Kasumi-1 (cell line): ENCODE measurements at regions not wholly inside any gene's neighbourhood (a gene's known extent, or its start where the extent isn't known, plus 50 kb on each side); places are given as distances from the start of the nearest gene placed in this dataset.

Experiments used
- DNase-seq, 2 experiments: peaks; one replicate each; lab custom pipeline; 2025; lab: John Stamatoyannopoulos, UW

- no peak for DNase-seq
Observed at GRCh38 chr16:86913886-86914285, 335.5 kb downstream of the FOXL1 start.

DNA sequence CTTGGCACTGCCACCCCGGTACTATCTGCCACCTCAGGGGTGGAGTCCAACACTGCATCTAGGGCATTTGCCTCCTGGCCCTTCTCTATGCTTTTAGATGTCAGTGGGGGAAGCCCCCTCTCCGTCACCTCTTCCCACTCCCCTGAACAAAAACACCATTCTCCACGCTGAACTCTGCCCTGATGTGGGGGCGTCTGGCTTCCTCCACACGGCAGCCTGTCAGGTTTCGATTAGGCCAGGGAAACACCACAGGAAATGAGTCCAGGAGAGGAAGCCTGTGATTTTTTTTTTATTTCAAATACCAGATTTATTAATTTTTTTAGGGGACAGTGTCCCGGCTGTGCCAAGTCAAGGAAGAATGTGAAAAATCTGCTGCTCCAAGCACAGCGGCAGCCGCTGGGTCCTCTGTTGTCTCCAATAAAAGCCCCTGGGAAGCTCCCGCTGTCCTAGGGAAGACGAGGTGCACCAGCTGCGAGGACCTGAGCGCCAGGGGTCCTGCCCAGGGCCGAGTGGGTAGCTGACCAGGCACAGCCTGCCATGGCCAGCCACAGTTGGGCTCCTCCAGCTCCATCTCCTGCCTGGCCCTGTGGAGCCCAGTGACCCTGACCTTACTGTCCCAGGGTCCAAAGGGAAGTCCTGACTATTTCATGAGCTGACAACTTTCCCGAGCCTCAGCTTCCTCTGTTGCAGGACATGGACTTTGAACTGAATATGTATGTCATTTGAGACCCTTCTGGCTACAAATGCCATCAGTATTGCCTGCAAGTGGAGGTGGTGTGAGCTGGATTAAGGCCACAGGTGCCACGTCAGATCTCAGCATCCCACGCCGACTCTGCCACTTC lies 336.7 kb downstream of the FOXL1 start:
- no peak for DNase-seq

- DNase-seq = no peak
Observed at GRCh38 chr16:86917471-86918365, 339.4 kb downstream of the FOXL1 start.

DNA sequence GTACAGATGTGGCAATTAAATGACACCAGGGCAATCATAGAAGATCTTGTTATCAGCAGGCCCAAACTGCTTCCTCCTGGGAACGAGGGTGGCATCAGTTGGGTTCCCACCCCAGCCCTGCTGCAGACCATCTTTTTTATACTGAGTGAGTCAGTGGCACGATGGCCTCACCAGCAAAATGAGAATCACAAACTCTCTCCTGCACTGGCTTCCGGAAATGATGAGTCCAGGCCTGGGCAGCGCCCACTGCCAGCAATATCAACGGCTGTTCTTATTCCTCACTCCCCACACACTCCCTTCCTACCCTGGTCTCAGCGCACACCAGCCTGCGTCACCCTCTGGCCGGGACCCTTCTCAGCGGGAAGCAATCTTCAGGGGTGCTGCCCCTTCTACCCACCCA lies 340.3 kb downstream of the FOXL1 start:
- no peak for DNase-seq

DNA sequence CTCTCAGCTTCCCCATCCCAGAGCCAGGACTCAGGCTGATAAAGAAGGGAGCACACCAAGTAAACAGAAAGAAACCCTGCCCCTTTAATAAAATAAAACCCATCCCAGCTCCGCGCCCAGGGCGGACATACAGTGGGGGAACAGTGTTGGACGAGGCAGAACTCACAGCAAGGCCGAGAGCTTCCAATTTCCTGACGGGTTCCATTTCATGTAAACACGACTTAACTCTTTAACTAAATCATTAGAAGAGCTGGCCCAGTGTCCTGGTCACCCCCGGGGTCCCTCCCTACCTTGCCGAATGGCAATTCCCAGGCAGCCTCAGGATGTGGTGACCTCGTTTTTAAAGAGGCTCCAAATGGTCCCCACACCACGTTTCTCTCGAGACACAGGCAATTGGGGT lies 340.7 kb downstream of the FOXL1 start:
- no peak for DNase-seq

DNA sequence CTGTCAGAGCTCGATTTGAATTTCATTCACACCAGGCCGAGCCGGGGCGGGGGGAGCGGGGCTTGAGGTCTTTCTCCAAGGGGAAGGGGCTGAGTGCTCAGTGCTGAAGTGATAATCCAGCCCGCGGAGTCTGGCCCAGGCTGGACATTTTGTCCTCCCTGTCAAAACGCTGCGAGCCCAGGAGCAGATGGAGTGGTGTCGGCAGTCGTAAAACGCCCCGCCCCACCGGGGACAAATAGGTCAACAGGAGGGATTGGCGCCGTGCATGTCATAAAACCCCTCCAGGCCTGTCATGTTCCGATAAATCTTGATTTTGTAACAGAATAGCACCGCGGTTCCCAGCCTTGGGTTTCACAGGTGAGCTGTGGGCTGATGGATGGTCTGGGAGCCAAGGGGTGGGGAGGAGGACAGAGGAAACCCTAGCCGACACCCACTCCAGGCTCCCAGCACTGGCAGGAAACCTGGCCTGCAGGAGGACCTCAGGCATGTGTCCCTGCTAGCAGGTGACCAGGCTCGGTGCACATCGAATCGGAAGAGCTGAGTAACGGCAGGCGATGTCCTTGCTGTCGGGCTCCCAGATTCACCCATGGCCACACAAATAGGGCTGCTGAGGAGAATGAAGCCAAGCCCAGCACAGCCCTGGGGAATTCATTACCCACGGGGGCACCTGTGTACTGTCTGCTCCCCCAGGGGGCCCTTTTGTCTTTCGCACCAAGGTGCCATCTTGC lies 341.4 kb downstream of the FOXL1 start:
- no peak for DNase-seq

DNA sequence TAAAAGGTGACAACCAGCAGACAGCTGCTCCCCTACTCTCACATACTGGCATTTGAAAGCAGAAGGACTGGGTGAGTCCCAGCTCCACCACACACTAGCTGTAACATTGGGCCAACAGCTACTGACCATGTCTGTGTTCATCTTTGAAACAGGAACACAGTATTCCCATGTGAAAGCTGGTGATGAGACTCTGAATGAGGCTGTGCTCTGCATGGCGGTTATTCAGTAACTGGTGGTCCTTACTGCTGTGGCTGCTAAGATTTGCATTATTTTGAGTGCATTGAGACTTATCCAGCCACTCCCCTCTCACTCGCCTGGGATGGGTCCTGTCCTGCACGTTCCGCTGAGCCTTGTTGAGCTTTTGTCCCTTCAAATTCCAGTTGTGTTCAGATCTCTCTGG lies 342.9 kb downstream of the FOXL1 start:
- no peak for DNase-seq

GRCh38 chr16:86922311-86922710 lies 344.0 kb downstream of the FOXL1 start:
- DNase-seq = no peak

DNA sequence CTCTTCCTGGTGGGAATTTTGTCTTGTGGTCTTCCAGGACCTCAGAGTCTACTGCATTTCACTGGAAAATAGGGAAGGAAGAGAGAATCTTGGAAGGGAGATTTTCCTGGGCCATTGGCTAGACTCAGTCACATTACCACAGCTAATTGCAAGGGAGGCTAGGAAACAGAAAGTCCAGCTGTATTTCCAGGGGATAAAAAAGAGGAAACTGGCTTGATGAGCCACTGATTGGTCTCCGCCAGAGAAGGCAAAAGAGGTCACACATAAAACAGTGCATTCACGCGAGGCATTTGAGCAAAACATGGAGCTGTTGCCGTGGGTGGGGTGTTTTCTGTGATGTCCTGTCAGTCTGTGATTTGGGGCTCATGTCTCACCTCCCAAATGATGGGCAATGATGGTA lies 345.3 kb downstream of the FOXL1 start:
- DNase-seq = no peak

DNA sequence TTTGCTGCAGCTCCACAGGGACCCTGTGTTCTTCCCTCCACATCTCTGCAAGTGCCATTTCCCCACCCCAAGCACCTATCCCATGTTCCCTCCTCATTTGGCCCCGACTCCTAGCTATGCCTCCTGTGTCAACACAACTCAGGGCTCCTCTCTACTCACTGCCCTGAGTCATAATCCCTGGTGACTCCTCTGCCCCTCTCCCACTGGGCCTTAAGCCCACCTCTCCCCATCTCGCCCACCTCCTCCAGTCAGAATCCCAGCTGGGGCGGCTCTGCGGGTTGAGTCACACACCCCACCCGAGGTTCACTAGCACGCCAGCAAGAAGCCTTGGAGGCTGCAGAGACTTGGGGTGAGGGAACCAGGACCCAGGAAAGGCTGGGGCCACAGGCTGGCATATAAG lies 346.2 kb downstream of the FOXL1 start:
- DNase-seq = no peak

- no peak for DNase-seq
Observed at GRCh38 chr16:86925067-86925791, 346.9 kb downstream of the FOXL1 start.

DNA sequence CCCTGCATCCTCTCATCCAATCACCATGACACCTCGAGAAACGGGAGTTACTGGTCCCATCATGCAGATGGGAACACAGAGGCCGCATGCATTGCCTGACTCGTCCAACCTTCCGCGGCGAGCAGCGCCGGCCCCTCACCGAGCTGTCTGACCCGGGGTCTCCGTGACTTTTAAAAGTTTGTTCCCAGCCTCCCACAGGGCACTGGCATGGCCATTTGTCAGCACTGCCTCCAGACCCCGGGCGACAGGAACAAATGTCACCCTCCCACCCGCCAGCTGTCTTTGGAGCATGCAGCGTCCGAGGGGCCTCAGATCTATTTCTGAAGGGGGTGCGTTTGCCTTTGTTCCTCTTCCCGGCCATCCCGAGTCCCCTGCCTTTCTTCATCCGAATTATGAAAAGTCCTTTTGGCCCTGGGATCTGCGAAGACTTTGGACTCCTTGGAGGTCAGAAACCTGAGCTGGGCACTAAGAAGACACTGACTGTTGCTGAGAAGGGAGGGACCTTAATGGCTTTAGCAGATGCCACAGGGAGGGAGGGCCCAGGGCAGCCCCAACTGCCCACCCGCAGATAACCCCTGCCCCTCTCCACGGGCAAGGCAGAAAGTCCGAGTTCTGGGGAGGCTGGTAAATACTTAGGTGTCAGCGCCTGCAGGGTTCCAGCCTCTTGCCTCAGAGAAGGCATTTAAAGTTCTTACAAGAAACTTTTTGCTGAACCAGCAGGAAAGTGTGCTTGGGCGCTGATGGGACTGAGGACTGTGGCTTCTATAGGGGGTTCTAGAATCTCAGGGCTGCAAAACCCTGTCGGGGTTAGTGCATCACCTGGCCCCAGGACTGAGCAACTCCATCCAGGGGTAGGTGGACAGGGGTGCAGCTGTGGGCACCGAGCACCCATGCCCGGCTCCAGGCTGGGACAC lies 348.1 kb downstream of the FOXL1 start:
- no peak for DNase-seq

DNA sequence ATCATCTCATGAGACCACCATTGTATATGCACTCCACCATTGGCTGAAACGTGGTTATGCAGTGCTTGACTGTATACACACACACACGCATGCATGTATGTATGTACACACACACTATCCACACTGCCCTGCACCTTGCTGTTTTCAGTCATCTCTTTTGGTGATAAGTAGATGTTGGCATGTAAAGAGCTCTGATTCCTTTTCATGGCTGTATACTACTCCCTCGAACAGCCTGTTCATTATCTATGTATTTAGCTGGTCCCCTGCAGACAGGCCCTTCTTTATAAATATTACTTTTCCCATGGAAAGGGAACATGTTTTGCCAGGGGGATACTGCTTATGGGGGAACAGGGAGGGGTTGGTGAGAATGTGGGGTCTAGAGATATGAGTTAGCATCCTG lies 349.4 kb downstream of the FOXL1 start:
- no peak for DNase-seq

DNA sequence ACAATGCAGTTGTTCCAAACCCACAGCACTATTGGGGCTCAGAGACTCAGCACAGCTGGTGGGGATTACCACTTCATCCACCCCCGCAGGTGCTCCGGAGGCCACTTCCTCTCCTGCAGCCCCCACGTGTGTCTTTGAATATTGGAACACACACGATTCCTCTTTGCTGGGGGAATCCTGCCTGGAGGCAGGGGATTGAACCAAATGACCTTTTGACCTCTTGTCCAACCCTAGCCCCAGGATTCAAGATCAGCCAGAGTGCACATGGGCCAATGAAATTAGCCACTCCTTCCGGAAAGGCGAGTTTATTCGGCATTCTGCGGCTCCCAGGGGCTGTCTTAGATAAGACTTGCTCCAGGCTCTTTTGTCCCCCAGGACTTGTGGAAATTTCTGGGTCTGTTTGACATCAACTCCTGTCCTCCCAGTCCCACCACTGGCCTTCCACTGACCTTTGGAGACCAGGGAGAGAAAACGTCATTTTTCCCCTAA lies 350.2 kb downstream of the FOXL1 start:
- DNase-seq = no peak

- no peak for DNase-seq
Observed at GRCh38 chr16:86929057-86929871, 350.9 kb downstream of the FOXL1 start.

DNA sequence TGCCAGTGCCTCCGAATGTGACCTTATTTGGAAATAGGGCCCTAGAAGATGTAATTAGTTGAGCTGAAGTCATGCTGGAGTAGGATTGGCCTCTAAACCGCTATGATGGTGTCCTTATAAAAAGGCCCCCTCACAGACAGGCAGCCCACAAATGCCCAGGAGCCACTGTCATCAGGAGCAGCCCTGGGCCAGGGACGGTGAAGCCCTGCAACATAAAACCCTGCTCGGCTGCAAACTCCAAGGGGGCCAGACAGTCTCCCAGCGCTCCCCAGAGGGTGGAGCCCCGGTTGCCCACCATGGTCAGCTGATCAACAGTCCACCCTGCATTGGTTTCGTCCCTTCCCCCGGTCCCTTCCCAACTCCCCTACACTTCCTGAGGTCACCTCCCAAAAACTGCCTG lies 351.7 kb downstream of the FOXL1 start:
- DNase-seq = no peak

DNA sequence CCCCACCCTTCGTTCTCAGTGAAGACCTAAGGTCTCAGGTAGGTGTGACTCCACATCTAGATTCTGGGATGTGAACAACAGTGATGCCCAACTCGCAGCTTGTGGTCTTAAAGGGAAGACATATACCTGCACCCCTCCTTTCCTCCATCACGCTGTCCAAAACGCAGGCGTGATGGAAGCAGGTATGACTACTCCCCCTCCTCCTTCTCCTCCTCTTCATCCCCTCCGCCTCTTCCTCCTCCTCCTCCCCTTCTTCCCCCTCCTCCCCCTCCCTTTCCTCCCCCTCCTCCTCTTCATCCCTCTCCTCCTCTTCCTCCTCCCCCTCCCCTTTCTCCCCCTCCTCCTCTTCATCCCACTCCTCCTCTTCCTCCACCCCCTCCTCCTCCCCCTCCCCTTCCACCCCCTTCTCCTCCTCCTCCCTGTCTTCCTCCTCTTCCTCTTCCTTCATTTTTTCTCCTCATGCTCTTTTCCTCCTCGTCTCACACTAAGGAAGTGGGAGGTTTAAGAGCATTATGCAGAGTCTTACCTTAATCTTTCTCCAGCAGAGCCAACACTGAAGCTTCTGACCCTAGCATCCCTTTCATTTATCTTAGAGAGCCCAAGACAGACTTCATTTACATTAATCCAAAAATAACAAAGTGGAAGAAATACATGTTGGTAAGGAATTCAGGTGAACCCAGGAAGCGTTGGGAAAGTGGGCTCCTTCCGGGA lies 352.5 kb downstream of the FOXL1 start:
- no peak for DNase-seq

- no peak for DNase-seq
Observed at GRCh38 chr16:86931410-86931941, 353.1 kb downstream of the FOXL1 start.
